OCI-LY3 (cell line): ENCODE measurements at regions not wholly inside any gene's neighbourhood (a gene's known extent, or its start where the extent isn't known, plus 50 kb on each side); places are given as distances from the start of the nearest gene placed in this dataset.

Experiments
- H2AFZ ChIP-seq: fragments of 200-600, 300-600 bp; shearing (Covaris generic); 2 replicates; pipeline ENCODE4 v1.6.0; 2014; ENCODE audit warnings: antibody characterized with exemption, low read depth, low read length
- H3K27ac ChIP-seq: fragments of 200-600, 300-600 bp; sonication (generic); 2 replicates; pipeline ENCODE4 v1.5.1; 2014; ENCODE audit warnings: mild to moderate bottlenecking, low read length, moderate library complexity, mixed read lengths
- H3K27me3 ChIP-seq: fragments of 200-600, 300-600 bp; sonication (generic); 2 replicates; pipeline ENCODE4 v1.6.1; 2014; ENCODE audit warnings: low read depth, low read length, mixed read lengths
- H3K36me3 ChIP-seq: fragments of 200-600, 300-600 bp; sonication (generic); replicated peaks from 2 replicates; pipeline ENCODE3; 2014; ENCODE audit warnings: low read depth, low read length, mixed read lengths
- H3K4me1 ChIP-seq: fragments of 300-600, 200-600 bp; sonication (generic); 2 replicates; pipeline ENCODE4 v1.6.1; 2014; ENCODE audit warnings: low read length, mixed read lengths
- H3K4me2 ChIP-seq: fragments of 200-600, 300-600 bp; sonication (generic); 2 replicates; pipeline ENCODE4 v1.6.1; 2014; ENCODE audit warnings: low read length, mixed read lengths
- H3K4me3 ChIP-seq: fragments of 300-600, 200-600 bp; sonication (generic); 2 replicates; pipeline ENCODE4 v1.5.1; 2014; ENCODE audit warnings: antibody characterized with exemption, mild to moderate bottlenecking, low read length, moderate library complexity
- H3K79me2 ChIP-seq: fragments of 300-600, 200-600 bp; shearing (Covaris generic); 2 replicates; pipeline ENCODE4 v1.6.1; 2014; ENCODE audit warnings: mild to moderate bottlenecking, low read length, mixed read lengths
- H3K9ac ChIP-seq: fragments of 300-600, 200-600 bp; shearing (Covaris generic); 2 replicates; pipeline ENCODE4 v1.6.0; 2014; ENCODE audit warnings: mild to moderate bottlenecking, low read length, moderate library complexity
- H3K9me3 ChIP-seq: fragments of 200-600, 300-600 bp; shearing (Covaris generic); 2 replicates; pipeline ENCODE4 v1.6.1; 2014; ENCODE audit warnings: low read length, mixed read lengths; ENCODE audit not compliant: insufficient read depth
- H4K20me1 ChIP-seq: fragments of 200-600, 300-600 bp; sonication (generic); 2 replicates; pipeline ENCODE4 v1.6.1; 2016; ENCODE audit warnings: low read length, mixed read lengths; ENCODE audit not compliant: insufficient read depth
- CTCF ChIP-seq: fragments of 200-600, 300-600 bp; sonication (generic); IDR thresholded peaks from 2 replicates; pipeline ENCODE4 v1.5.1; 2014; ENCODE audit warnings: antibody characterized with exemption, low read length, low read depth
- EZH2phosphoT487 ChIP-seq: fragments of 200-600 bp; shearing (Covaris generic); IDR thresholded peaks from 2 replicates; pipeline ENCODE4 v1.6.1; 2018; ENCODE audit warnings: antibody characterized with exemption, mixed run types, low read depth

GRCh38 chr6:144936764-144937163, 651.6 kb downstream of the UTRN start:
- TF ChIP-seq CTCF (no peak), EZH2phosphoT487 (no peak)
- H2AFZ ChIP-seq = no peak overlapping the region

DNA sequence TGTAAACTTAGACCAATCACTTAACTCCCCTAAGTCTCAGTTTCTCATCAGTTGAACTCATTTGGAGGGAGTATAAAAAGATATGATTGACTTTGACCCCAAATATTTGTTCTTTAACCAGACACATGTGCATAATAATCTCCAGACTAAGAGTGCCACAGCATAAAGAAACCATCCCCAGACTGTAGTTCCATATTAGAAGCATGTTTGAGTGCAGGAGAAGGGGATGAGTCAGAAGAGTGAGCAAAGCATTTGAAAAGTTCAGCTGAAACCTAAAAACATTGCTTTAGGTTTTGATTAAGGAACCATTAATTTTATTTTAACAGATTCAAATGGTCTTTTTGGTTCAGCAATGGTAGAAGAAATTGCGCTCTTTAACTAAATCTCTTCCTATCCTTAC, 654.8 kb downstream of the UTRN start:
- H3K36me3 ChIP-seq = no peaks in the 10 kb centered on the region
- H2AFZ ChIP-seq = no peak overlapping the region
- no peak overlapping the region for H3K4me3 ChIP-seq

More at GRCh38 chr6:144936764-144937163, 651.6 kb downstream of the UTRN start:
- Histone ChIP-seq H3K36me3 (no peaks in the 10 kb centered on the region), H3K4me1 (no peaks in the 10 kb centered on the region), H3K79me2 (no peaks in the 10 kb centered on the region), H3K4me3 (no peak overlapping the region), H3K27ac (no peak overlapping the region), H4K20me1 (no peaks in the 10 kb centered on the region), H3K4me2 (no peak overlapping the region), H3K9me3 (no peaks in the 10 kb centered on the region), H3K9ac (no peak overlapping the region), H3K27me3 (no peaks in the 10 kb centered on the region)

DNA sequence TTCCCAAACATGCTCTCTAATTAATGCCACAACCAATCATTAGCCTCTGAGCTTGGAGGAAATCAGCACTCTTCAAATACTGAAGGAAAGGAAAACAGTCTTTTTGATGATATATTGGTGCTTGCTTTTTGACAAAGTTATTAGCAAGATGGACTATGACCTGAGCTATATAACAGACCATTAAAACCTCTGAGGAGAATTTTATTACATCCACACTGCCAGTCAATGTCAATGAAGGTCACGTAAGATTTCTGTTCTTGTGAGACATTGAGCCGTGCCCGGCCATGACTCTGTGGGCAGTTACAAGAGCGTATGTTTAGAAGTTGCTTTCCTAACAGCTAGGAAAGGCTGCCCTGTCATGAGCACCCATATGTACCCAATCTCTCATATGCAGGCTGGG, 659.0 kb downstream of the UTRN start:
- TF ChIP-seq EZH2phosphoT487 (no peak), CTCF (no peak)

More for the DNA sequence above, 654.8 kb downstream of the UTRN start:
- Histone ChIP-seq H3K79me2 (no peaks in the 10 kb centered on the region), H3K9me3 (no peaks in the 10 kb centered on the region), H3K27me3 (no peaks in the 10 kb centered on the region), H3K4me2 (no peak overlapping the region), H3K27ac (no peak overlapping the region), H3K9ac (no peak overlapping the region), H4K20me1 (no peaks in the 10 kb centered on the region), H3K4me1 (no peaks in the 10 kb centered on the region)
- TF ChIP-seq EZH2phosphoT487 (no peak), CTCF (no peak)

GRCh38 chr6:144947398-144947976, 662.4 kb downstream of the UTRN start:
- TF ChIP-seq CTCF (no peak), EZH2phosphoT487 (no peak)
- H4K20me1 ChIP-seq = no peaks in the 10 kb centered on the region
- H3K36me3 ChIP-seq = no peaks in the 10 kb centered on the region
- no peaks in the 10 kb centered on the region for H3K4me1 ChIP-seq
- H2AFZ ChIP-seq = no peak overlapping the region
- no peak overlapping the region for H3K4me2 ChIP-seq
- no peak overlapping the region for H3K9ac ChIP-seq
- no peaks in the 10 kb centered on the region for H3K27me3 ChIP-seq
- no peak overlapping the region for H3K4me3 ChIP-seq
- H3K9me3 ChIP-seq = no peaks in the 10 kb centered on the region
- no peak overlapping the region for H3K27ac ChIP-seq
- no peaks in the 10 kb centered on the region for H3K79me2 ChIP-seq

More for the DNA sequence above, 659.0 kb downstream of the UTRN start:
- Histone ChIP-seq H3K9me3 (no peaks in the 10 kb centered on the region), H3K27me3 (no peaks in the 10 kb centered on the region), H4K20me1 (no peaks in the 10 kb centered on the region), H3K36me3 (no peaks in the 10 kb centered on the region), H3K27ac (no peak overlapping the region), H3K9ac (no peak overlapping the region), H3K4me3 (no peak overlapping the region), H3K4me2 (no peak overlapping the region), H2AFZ (no peak overlapping the region), H3K79me2 (no peaks in the 10 kb centered on the region), H3K4me1 (no peaks in the 10 kb centered on the region)
